ENCODE measurements at regions not wholly inside any gene's neighbourhood (a gene's known extent, or its start where the extent isn't known, plus 50 kb on each side); places are given as distances from the start of the nearest gene placed in this dataset.

DNA sequence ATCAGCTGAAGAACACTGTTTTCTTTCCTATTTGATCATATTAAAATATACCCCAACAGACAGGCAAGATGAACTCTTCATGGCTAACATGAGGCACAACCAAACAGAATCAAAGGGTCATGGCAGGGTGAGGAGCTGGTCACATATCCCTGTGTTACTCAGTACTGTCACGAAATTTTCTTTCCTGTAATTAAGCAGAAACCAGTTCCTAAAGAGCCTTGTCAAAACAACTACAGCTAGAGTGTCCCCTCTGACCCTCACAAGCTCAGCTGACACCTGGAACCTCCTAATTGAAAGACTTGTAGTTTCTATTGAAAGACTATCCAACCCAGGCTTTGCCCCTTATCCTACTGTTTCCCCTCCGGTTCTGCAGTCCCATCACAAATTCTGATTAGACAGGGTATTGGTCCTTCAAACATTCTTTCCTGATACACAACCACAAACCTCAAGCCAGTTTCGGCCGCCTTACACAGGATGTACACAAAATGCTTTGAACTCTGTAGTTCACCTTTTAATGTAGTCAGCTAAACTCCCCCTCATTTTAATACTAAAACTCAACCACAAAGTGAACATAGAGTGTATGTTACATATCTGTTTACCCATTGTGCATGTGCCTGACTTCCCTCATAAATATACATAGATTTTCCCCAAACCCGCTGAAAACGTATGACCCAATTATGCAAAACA lies 651.9 kb downstream of the MRPL39 start:
- Histone ChIP-seq H3K4me1 (ENCODE audit: insufficient read depth, low read length) (no peaks in the 10 kb centered on the region), H3K27ac (ENCODE audit: low read length) (no peak overlapping the region), H3K27me3 (ENCODE audit: insufficient read depth, low read length) (no peaks in the 10 kb centered on the region), H3K4me3 (ENCODE audit: low read length) (no peak overlapping the region), H3K9ac (ENCODE audit: low read depth, low read length) (no peak overlapping the region), H3K9me3 (ENCODE audit: insufficient read depth, low read depth, low read length) (no peaks in the 10 kb centered on the region), H3K36me3 (ENCODE audit: insufficient read depth, low read depth, low read length) (no peaks in the 10 kb centered on the region)

DNA sequence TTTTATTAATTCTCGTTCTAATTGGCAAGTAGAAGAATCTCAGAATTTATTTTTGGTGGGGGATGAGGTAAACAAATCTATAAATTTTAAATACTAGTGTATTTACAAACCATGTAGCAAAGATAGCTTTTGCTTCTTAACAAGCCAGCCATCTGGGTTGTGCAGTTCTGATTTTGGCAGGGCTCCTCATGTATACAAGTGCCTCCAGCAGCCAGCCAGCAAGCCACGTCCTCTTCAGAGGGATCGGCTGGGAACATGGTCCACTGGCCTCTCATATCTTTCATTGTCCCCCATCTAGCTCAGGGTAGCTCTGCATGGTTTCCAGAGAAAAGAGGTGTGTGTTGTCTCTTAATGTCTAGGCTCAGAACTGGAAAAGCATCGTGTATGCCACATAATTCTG lies 659.1 kb downstream of the MRPL39 start:
- H3K9me3 ChIP-seq (ENCODE audit: insufficient read depth, low read depth, low read length), result no peaks in the 10 kb centered on the region
- H3K27me3 ChIP-seq (ENCODE audit: insufficient read depth, low read length), result no peaks in the 10 kb centered on the region
- no peak overlapping the region for H3K27ac ChIP-seq (ENCODE audit: low read length)
- H3K4me1 ChIP-seq (ENCODE audit: insufficient read depth, low read length), result no peaks in the 10 kb centered on the region; the same call in 1 of the 2 replicates
- H3K4me3 ChIP-seq (ENCODE audit: low read length), result no peak overlapping the region
- no peaks in the 10 kb centered on the region for H3K36me3 ChIP-seq (ENCODE audit: insufficient read depth, low read depth, low read length)
- H3K9ac ChIP-seq (ENCODE audit: low read depth, low read length), result no peak overlapping the region

DNA sequence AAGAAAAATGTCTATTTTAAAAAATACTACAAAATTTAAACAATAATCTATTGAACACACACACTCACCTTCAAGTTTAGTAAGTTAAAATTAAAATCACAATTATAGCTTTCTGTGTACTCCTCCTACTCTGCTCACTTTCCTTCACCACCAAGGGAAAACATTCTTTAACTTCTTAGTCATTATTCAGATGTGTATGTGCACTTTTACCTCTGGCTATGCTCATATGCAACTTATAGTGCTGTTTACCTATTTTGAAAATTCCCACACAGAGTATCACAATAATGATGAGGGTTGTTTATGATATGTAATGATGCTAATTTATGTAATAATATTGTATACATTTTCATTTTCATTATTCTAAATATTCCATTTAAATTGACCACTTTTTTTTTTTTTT lies 661.4 kb downstream of the MRPL39 start:
- no peaks in the 10 kb centered on the region for H3K27me3 ChIP-seq (ENCODE audit: insufficient read depth, low read length)
- H3K36me3 ChIP-seq (ENCODE audit: insufficient read depth, low read depth, low read length), result no peaks in the 10 kb centered on the region
- H3K4me3 ChIP-seq (ENCODE audit: low read length), result no peak overlapping the region
- H3K4me1 ChIP-seq (ENCODE audit: insufficient read depth, low read length), result peaks cover 13% of the 10 kb centered on the region; the same call in 1 of the 2 replicates
- no peaks in the 10 kb centered on the region for H3K9me3 ChIP-seq (ENCODE audit: insufficient read depth, low read depth, low read length)
- H3K27ac ChIP-seq (ENCODE audit: low read length), result no peak overlapping the region
- no peak overlapping the region for H3K9ac ChIP-seq (ENCODE audit: low read depth, low read length)

DNA sequence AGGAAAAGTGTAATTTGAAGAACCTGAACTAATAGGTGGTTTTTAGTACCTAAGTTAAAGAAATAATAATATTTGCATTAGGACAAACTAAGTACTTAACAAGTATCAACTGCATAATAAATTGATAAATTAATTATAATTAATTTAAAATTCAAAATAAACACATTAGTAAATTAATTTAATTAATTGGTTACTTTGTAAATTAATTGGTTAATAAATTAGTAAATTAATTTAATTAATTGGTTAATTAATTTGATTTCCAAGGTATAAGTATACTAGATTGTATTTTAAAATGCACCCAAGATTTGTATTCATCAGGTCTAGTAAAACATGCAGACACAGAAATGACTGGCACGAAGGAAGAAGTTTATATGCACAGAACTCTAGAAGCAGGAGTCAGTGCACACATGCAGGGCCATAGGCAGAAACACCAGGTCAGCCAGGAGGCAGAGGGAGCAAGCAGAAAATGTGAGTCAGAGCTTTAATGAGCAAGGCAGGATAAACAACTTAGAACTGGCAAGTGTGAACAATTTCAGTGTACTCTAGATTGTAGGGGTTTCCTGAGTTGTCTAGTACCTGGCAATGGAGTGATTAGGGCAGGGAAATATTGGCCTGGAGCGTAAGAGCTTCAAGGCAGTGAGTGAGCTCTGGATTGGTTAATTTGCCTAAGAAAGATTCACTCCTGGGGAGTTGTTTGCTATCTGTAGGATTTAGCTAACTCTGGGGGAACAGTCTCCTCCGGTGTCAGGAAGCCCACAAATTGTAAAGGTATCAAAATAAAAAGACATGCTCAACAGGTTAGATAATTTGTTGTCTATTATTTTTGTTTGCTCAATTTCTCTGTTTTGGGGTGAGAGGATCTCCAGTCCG lies 665.7 kb downstream of the MRPL39 start:
- peak overlapping the region; percentile 28 for H3K4me3 ChIP-seq (ENCODE audit: low read length)
- H3K4me1 ChIP-seq (ENCODE audit: insufficient read depth, low read length), result peaks cover 13% of the 10 kb centered on the region; the same call in 1 of the 2 replicates
- H3K9ac ChIP-seq (ENCODE audit: low read depth, low read length), result no peak overlapping the region
- no peaks in the 10 kb centered on the region for H3K36me3 ChIP-seq (ENCODE audit: insufficient read depth, low read depth, low read length)
- H3K9me3 ChIP-seq (ENCODE audit: insufficient read depth, low read depth, low read length), result no peaks in the 10 kb centered on the region
- no peak overlapping the region for H3K27ac ChIP-seq (ENCODE audit: low read length)
- no peaks in the 10 kb centered on the region for H3K27me3 ChIP-seq (ENCODE audit: insufficient read depth, low read length)

DNA sequence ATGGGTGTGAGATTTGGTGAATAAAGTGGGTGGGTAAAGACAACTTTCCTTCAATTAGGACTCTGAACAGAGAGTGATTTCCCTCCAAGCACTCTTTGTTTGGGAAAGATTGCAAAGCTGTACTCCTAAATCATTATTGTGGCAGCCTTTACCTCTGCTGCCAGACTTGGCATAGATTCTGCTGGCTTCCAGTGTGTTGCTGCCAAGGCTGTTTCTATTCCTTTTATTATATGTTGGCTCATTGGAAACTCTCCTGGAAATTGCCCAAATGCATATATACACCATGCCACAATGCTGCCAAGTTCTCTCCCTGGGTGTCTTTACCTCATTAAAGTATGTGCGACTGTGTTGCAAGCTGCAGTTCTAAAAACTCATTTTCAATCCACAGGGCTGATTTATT lies 668.0 kb downstream of the MRPL39 start:
- H3K9me3 ChIP-seq (ENCODE audit: insufficient read depth, low read depth, low read length), result no peaks in the 10 kb centered on the region
- no peak overlapping the region for H3K9ac ChIP-seq (ENCODE audit: low read depth, low read length)
- no peaks in the 10 kb centered on the region for H3K27me3 ChIP-seq (ENCODE audit: insufficient read depth, low read length)
- peaks cover 13% of the 10 kb centered on the region; the same call in 1 of the 2 replicates for H3K4me1 ChIP-seq (ENCODE audit: insufficient read depth, low read length)
- no peaks in the 10 kb centered on the region for H3K36me3 ChIP-seq (ENCODE audit: insufficient read depth, low read depth, low read length)
- H3K27ac ChIP-seq (ENCODE audit: low read length), result no peak overlapping the region
- no peak overlapping the region for H3K4me3 ChIP-seq (ENCODE audit: low read length)

DNA sequence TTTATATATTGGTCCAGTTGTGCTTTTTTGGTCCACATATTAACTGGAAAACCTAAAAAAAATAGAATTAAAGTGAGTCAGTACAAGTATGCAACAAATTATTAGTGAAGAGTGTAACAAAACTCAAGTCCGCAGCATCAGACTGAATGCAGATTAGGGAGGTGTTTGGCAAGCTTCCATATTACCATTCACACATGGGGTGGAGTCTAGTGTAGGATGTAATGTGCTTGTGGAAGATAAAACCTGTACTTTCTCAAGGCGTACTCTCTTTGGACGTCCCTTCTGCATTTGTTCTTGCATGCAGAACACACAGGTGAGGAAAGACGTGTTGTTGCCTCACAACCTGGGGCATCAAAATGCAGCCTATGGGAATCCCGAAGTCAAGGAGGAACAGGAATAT lies 668.7 kb downstream of the MRPL39 start:
- H3K27ac ChIP-seq (ENCODE audit: low read length), result no peak overlapping the region
- H3K9ac ChIP-seq (ENCODE audit: low read depth, low read length), result no peak overlapping the region
- no peaks in the 10 kb centered on the region for H3K36me3 ChIP-seq (ENCODE audit: insufficient read depth, low read depth, low read length)
- no peaks in the 10 kb centered on the region for H3K27me3 ChIP-seq (ENCODE audit: insufficient read depth, low read length)
- H3K4me1 ChIP-seq (ENCODE audit: insufficient read depth, low read length), result peaks cover 13% of the 10 kb centered on the region; the same call in 1 of the 2 replicates
- H3K9me3 ChIP-seq (ENCODE audit: insufficient read depth, low read depth, low read length), result no peaks in the 10 kb centered on the region
- H3K4me3 ChIP-seq (ENCODE audit: low read length), result no peak overlapping the region

DNA sequence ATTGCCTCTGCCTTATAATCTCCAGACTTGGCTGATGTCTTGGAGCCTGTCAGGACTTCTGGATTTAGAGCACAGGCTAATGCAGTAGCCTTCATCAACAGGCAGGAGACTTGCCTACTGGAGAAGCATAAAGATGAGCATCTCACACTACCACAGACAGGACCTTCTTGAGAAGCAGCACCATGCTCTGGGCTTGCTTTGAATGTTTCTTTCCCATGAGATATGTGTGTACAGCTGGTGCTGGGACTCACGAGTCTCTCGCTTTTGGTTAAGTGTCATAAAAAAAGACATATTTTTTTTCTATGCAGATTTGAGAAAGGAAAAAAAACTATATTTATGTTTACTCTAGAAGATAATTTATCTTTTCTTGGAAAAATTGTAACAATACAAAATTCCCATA lies 671.3 kb downstream of the MRPL39 start:
- Histone ChIP-seq H3K9ac (ENCODE audit: low read depth, low read length) (no peak overlapping the region), H3K27me3 (ENCODE audit: insufficient read depth, low read length) (no peaks in the 10 kb centered on the region), H3K36me3 (ENCODE audit: insufficient read depth, low read depth, low read length) (no peaks in the 10 kb centered on the region)

DNA sequence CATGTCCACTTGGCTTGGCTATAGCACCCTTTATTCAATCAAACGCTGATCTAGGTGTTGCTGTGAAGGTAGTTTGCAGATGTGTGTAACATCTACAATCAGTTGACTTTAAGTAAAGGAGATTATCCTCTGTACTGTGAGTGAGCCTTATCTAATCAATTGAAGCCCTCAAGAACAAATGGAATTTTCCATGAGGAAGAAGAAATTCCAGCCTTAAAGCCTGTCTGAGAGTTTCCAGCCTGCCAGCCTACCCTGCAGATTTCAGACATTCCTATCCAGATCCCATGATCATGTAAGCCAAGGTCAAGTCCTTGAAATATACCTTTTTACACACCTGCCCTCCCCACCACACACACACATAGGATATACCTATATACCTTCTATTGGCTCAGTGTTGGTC lies 696.7 kb downstream of the MRPL39 start:
- Histone ChIP-seq H3K36me3 (ENCODE audit: insufficient read depth, low read depth, low read length) (no peaks in the 10 kb centered on the region), H3K4me1 (ENCODE audit: insufficient read depth, low read length) (no peaks in the 10 kb centered on the region), H3K4me3 (ENCODE audit: low read length) (no peak overlapping the region), H3K27ac (ENCODE audit: low read length) (no peak overlapping the region), H3K27me3 (ENCODE audit: insufficient read depth, low read length) (no peaks in the 10 kb centered on the region), H3K9ac (ENCODE audit: low read depth, low read length) (no peak overlapping the region), H3K9me3 (ENCODE audit: insufficient read depth, low read depth, low read length) (no peaks in the 10 kb centered on the region)

More for the DNA sequence above, 671.3 kb downstream of the MRPL39 start:
- Histone ChIP-seq H3K27ac (ENCODE audit: low read length) (no peak overlapping the region), H3K4me1 (ENCODE audit: insufficient read depth, low read length) (no peaks in the 10 kb centered on the region), H3K4me3 (ENCODE audit: low read length) (no peak overlapping the region), H3K9me3 (ENCODE audit: insufficient read depth, low read depth, low read length) (no peaks in the 10 kb centered on the region)

DNA sequence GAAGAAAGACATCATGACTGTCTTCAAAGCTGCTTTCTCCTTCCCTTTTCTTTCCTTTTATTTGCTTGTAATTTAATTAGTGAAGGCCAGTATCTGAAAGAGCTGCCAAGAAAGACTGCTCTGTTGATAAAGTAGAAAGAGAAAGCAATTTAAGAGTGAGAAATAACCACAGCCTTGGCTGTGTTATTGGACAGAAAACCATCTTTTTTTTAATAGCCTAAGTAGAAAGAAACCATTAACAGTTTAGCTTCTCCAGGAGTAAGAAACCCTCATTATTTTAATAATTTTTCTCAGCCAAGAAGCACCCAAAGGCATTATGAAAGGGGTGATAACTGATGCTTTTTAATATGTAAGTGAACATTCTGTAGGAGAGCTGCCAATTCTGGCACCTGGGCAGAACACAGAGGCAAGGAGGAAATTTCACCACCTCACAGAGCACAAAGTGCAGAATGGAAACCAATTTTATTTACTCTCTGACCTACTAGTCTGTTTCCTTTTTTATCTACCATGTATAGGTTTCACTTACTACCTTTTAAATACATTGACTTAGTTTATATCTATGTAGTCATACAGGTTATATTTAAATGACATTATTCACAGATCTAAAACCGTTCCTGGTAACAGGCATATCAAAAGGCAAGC lies 703.2 kb downstream of the MRPL39 start:
- Histone ChIP-seq H3K9me3 (ENCODE audit: insufficient read depth, low read depth, low read length) (no peaks in the 10 kb centered on the region), H3K4me3 (ENCODE audit: low read length) (no peak overlapping the region), H3K9ac (ENCODE audit: low read depth, low read length) (no peak overlapping the region), H3K36me3 (ENCODE audit: insufficient read depth, low read depth, low read length) (no peaks in the 10 kb centered on the region), H3K27me3 (ENCODE audit: insufficient read depth, low read length) (no peaks in the 10 kb centered on the region), H3K4me1 (ENCODE audit: insufficient read depth, low read length) (peaks cover 6% of the 10 kb centered on the region; the same call in 1 of the 2 replicates), H3K27ac (ENCODE audit: low read length) (no peak overlapping the region)

DNA sequence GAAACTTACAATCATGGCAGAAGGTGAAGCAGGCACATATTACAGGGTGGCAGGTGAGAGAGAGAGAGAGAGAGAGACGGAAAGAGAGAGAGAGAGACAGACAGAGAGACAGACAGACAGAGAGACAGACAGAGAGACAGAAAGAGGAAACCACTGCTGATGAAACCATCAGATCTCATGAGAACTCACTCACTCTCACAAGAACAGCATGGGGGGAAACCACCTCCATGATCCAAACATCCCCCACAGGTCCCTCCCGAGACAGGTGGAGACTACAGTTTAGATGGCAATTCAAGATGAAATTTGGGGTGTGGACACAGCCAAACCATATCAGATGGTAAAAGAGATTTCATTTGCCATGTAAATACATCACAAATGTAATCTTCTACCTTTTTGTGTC lies 708.1 kb downstream of the MRPL39 start:
- no peaks in the 10 kb centered on the region for H3K36me3 ChIP-seq (ENCODE audit: insufficient read depth, low read depth, low read length)
- H3K27me3 ChIP-seq (ENCODE audit: insufficient read depth, low read length), result no peaks in the 10 kb centered on the region
- H3K9me3 ChIP-seq (ENCODE audit: insufficient read depth, low read depth, low read length), result no peaks in the 10 kb centered on the region
- no peak overlapping the region for H3K27ac ChIP-seq (ENCODE audit: low read length)
- H3K9ac ChIP-seq (ENCODE audit: low read depth, low read length), result no peak overlapping the region
- H3K4me3 ChIP-seq (ENCODE audit: low read length), result no peak overlapping the region
- H3K4me1 ChIP-seq (ENCODE audit: insufficient read depth, low read length), result peaks cover 13% of the 10 kb centered on the region; the same call in 1 of the 2 replicates

DNA sequence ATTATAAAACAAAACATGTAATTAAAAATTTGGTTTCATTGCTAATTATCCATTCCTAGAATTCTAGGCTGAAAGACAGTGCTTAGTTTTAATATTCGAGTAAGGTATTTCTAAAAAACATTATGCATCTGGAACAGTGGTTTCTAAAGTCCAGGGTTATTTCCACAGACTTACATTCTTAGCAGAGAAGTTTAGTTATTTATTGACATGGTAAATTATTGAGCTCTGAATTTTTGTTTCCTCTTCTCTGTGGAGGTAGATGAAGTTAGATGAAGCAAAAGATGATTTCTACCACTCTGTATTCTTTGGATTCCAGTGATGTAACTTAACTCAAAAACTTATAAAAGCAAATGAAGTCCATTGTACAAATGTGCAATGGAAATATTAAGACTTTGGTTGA lies 709.4 kb downstream of the MRPL39 start:
- no peaks in the 10 kb centered on the region for H3K36me3 ChIP-seq (ENCODE audit: insufficient read depth, low read depth, low read length)
- no peak overlapping the region for H3K4me3 ChIP-seq (ENCODE audit: low read length)
- H3K27ac ChIP-seq (ENCODE audit: low read length), result no peak overlapping the region
- no peak overlapping the region for H3K9ac ChIP-seq (ENCODE audit: low read depth, low read length)
- peaks cover 13% of the 10 kb centered on the region; the same call in 1 of the 2 replicates for H3K4me1 ChIP-seq (ENCODE audit: insufficient read depth, low read length)
- no peaks in the 10 kb centered on the region for H3K9me3 ChIP-seq (ENCODE audit: insufficient read depth, low read depth, low read length)
- no peaks in the 10 kb centered on the region for H3K27me3 ChIP-seq (ENCODE audit: insufficient read depth, low read length)
